ENCODE measurements at regions not wholly inside any gene's neighbourhood (a gene's known extent, or its start where the extent isn't known, plus 50 kb on each side); places are given as distances from the start of the nearest gene placed in this dataset.

- no peaks in the 10 kb centered on the region for H3K27me3 ChIP-seq
- TF ChIP-seq, protein P1, sequence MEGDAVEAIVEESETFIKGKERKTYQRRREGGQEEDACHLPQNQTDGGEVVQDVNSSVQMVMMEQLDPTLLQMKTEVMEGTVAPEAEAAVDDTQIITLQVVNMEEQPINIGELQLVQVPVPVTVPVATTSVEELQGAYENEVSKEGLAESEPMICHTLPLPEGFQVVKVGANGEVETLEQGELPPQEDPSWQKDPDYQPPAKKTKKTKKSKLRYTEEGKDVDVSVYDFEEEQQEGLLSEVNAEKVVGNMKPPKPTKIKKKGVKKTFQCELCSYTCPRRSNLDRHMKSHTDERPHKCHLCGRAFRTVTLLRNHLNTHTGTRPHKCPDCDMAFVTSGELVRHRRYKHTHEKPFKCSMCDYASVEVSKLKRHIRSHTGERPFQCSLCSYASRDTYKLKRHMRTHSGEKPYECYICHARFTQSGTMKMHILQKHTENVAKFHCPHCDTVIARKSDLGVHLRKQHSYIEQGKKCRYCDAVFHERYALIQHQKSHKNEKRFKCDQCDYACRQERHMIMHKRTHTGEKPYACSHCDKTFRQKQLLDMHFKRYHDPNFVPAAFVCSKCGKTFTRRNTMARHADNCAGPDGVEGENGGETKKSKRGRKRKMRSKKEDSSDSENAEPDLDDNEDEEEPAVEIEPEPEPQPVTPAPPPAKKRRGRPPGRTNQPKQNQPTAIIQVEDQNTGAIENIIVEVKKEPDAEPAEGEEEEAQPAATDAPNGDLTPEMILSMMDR (IDR thresholded peaks at IDR 0.05; ENCODE audit: low read depth, low read length) = no peak
- H3K36me3 ChIP-seq = no peaks in the 10 kb centered on the region
- H3K9me3 ChIP-seq = no peaks in the 10 kb centered on the region
- no peak overlapping the region for H3K4me3 ChIP-seq (ENCODE audit: low read depth, low read length)
- no peak for DNase-seq
- H3K4me1 ChIP-seq = peaks cover 9% of the 10 kb centered on the region
Measured at GRCh38 chr12:42807251-42807650, 217.7 kb upstream of the PRICKLE1 start.

GRCh38 chr12:42804928-42805327, 215.4 kb upstream of the PRICKLE1 start:
- H3K27me3 ChIP-seq = no peaks in the 10 kb centered on the region
- H3K4me1 ChIP-seq = peaks cover 6% of the 10 kb centered on the region; the same call in 1 of the 2 replicates
- no peak for DNase-seq

DNA sequence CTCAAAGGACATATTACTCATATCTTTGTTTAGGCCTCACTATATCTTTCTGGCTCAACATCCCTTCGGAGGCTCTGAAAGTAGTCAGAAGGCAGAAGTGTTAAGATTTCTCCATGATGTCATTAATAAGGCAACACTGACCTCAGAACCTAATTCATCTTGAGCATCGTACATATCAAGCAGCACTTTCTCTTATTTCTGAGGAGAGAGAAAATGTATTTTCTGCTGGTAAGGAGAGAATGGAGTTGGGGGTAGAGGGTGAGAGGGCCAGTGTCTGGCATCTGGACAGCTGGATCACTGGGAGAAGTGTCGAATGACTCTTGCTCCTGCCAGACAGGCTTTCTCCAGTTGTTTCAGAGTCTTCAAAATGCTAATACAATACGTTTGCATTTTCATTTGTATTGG, 213.2 kb upstream of the PRICKLE1 start:
- DNase-seq = no peak
- H3K36me3 ChIP-seq = no peaks in the 10 kb centered on the region
- H3K4me1 ChIP-seq = peaks cover 6% of the 10 kb centered on the region; the same call in 1 of the 2 replicates
- no peak overlapping the region for H3K4me3 ChIP-seq (ENCODE audit: low read depth, low read length)
- TF ChIP-seq, protein P1 (IDR thresholded peaks at IDR 0.05; ENCODE audit: low read depth, low read length) = no peak
- H3K27me3 ChIP-seq = no peaks in the 10 kb centered on the region
- H3K9me3 ChIP-seq = no peaks in the 10 kb centered on the region

More at GRCh38 chr12:42804928-42805327, 215.4 kb upstream of the PRICKLE1 start:
- no peak overlapping the region for H3K4me3 ChIP-seq (ENCODE audit: low read depth, low read length)
- H3K9me3 ChIP-seq = no peaks in the 10 kb centered on the region
- H3K36me3 ChIP-seq = no peaks in the 10 kb centered on the region
- TF ChIP-seq, protein P1 (IDR thresholded peaks at IDR 0.05; ENCODE audit: low read depth, low read length) = no peak

GRCh38 chr12:42801271-42801670, 211.7 kb upstream of the PRICKLE1 start:
- Histone ChIP-seq H3K27me3 (no peaks in the 10 kb centered on the region), H3K36me3 (no peaks in the 10 kb centered on the region), H3K9me3 (no peaks in the 10 kb centered on the region), H3K4me1 (no peaks in the 10 kb centered on the region), H3K4me3 (ENCODE audit: low read depth, low read length) (no peak overlapping the region)
- DNase-seq = no peak
- TF ChIP-seq, protein P1 (IDR thresholded peaks at IDR 0.05; ENCODE audit: low read depth, low read length) = no peak

GRCh38 chr12:42799966-42800365, 210.4 kb upstream of the PRICKLE1 start:
- H3K4me1 ChIP-seq = no peaks in the 10 kb centered on the region
- H3K27me3 ChIP-seq = no peaks in the 10 kb centered on the region
- DNase-seq = no peak
- H3K4me3 ChIP-seq (ENCODE audit: low read depth, low read length) = no peak overlapping the region
- TF ChIP-seq, protein P1 (IDR thresholded peaks at IDR 0.05; ENCODE audit: low read depth, low read length) = no peak
- H3K36me3 ChIP-seq = no peaks in the 10 kb centered on the region
- H3K9me3 ChIP-seq = no peaks in the 10 kb centered on the region

DNA sequence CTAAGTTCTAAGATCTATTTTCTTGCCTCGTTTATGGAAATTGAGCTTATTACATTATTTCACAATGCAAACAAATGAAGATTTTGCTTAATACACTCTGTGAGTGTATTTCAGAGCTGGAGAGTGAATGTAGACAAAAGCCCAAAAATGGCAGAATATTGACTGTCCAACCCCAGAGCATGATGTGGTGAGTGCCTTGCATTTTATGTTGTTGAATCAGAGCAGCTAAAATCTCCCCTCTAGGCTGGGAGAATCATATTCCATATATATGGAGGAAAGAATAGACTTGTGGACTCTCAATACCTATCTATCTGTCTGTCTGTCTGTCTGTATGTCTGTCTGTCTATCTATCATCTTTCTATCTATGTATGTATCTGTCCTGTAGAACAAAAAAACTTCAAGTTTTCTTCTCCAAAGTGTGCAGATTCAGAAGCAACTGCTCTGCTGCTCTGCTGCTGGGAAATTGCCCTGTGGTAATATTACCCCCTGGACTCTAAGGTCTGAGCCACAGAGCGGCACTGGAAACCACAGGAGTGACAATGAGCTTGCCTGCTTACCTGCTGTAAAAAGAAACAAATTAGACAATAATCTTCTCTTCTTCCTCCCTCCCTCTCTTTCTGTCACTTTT, 209.4 kb upstream of the PRICKLE1 start:
- no peak for DNase-seq
- TF ChIP-seq, protein P1 (IDR thresholded peaks at IDR 0.05; ENCODE audit: low read depth, low read length) = no peak

More for the DNA sequence above, 209.4 kb upstream of the PRICKLE1 start:
- Histone ChIP-seq H3K4me1 (peaks cover 3% of the 10 kb centered on the region; the same call in 1 of the 2 replicates), H3K27me3 (no peaks in the 10 kb centered on the region), H3K36me3 (no peaks in the 10 kb centered on the region), H3K9me3 (no peaks in the 10 kb centered on the region), H3K4me3 (ENCODE audit: low read depth, low read length) (no peak overlapping the region)

Measured in BE2C (cell line).